HG03095 (cell line): ENCODE measurements at regions not wholly inside any gene's neighbourhood (a gene's known extent, or its start where the extent isn't known, plus 50 kb on each side); places are given as distances from the start of the nearest gene placed in this dataset.

ENCODE experiments used
- ATAC-seq: cut with Tn5 transposase; IDR thresholded peaks from one replicate; pipeline ENCODE4 v1.9.1; 2021; ENCODE audit warnings: moderate library complexity; ENCODE audit not compliant: unreplicated experiment

- ATAC-seq = no peak
These were observed 172.9 kb upstream of the ESRRG start for GRCh38 chr1:216896146-216896545.

GRCh38 chr1:216894494-216894893 lies 171.3 kb upstream of the ESRRG start:
- no peak for ATAC-seq

GRCh38 chr1:216892581-216893160 lies 169.4 kb upstream of the ESRRG start:
- ATAC-seq = no peak

GRCh38 chr1:216890871-216891270 lies 167.6 kb upstream of the ESRRG start:
- no peak for ATAC-seq

- ATAC-seq = no peak
These were observed 165.5 kb upstream of the ESRRG start for GRCh38 chr1:216888731-216889130.

- no peak for ATAC-seq
These were observed 163.8 kb upstream of the ESRRG start for GRCh38 chr1:216887032-216887431.

GRCh38 chr1:216884614-216885229 lies 161.5 kb upstream of the ESRRG start:
- ATAC-seq = no peak

GRCh38 chr1:216883518-216883917 lies 160.3 kb upstream of the ESRRG start:
- no peak for ATAC-seq

GRCh38 chr1:216881695-216882094 lies 158.5 kb upstream of the ESRRG start:
- ATAC-seq = no peak

- ATAC-seq = no peak
These were observed 143.5 kb upstream of the ESRRG start for GRCh38 chr1:216866714-216867113.

GRCh38 chr1:216855810-216856209 lies 132.6 kb upstream of the ESRRG start:
- no peak for ATAC-seq

GRCh38 chr1:216854836-216855484 lies 131.7 kb upstream of the ESRRG start:
- ATAC-seq = no peak

- no peak for ATAC-seq
These were observed 127.8 kb upstream of the ESRRG start for GRCh38 chr1:216851073-216851472.

GRCh38 chr1:216849146-216849545 lies 125.9 kb upstream of the ESRRG start:
- no peak for ATAC-seq

GRCh38 chr1:216847397-216848036 lies 124.3 kb upstream of the ESRRG start:
- ATAC-seq = no peak

GRCh38 chr1:216846339-216846738 lies 123.1 kb upstream of the ESRRG start:
- no peak for ATAC-seq

GRCh38 chr1:216843409-216843808 lies 120.2 kb upstream of the ESRRG start:
- ATAC-seq = no peak

- ATAC-seq = no peak
These were observed 117.9 kb upstream of the ESRRG start for GRCh38 chr1:216841165-216841564.

- ATAC-seq = no peak
These were observed 113.1 kb upstream of the ESRRG start for GRCh38 chr1:216836316-216836715.

- no peak for ATAC-seq
These were observed 110.3 kb upstream of the ESRRG start for GRCh38 chr1:216833509-216833908.

GRCh38 chr1:216832192-216832591 lies 109.0 kb upstream of the ESRRG start:
- no peak for ATAC-seq
